Esophagus squamous epithelium (tissue), 5 donors: ENCODE measurements at regions not wholly inside any gene's neighbourhood (a gene's known extent, or its start where the extent isn't known, plus 50 kb on each side); places are given as distances from the start of the nearest gene placed in this dataset.
"Not testable (repeated sequence)": the region's sequence is repeated elsewhere in the genome, so short reads cannot be mapped to it uniquely, and the experiment has no call there.

ENCODE experiments used
- DNase-seq: peaks from one replicate; lab custom pipeline; 2025; lab: John Stamatoyannopoulos, UW
- H3K27ac ChIP-seq, 4 donors: fragments of 200-600 bp; sonication (generic); one replicate each; pipeline ENCODE4 v1.5.1; 2016 to 2019; ENCODE audit warnings: mild to moderate bottlenecking in 1 of 4
- H3K27me3 ChIP-seq, 4 donors: fragments of 200-600 bp; sonication (generic); 1 replicate in 3 of 4; 2 replicates in 1 of 4; pipeline versions ENCODE4 v1.5.1 to v1.6.0; 2017 to 2021; ENCODE audit warnings: antibody characterized with exemption in 1 of 4
- H3K36me3 ChIP-seq, 3 donors: fragments of 200-600 bp; sonication (generic); one replicate each; pipeline ENCODE4 v1.5.1; 2016 to 2019
- H3K4me1 ChIP-seq, 3 donors: fragments of 200-600 bp; sonication (generic); one replicate each; pipeline ENCODE4 v1.5.1; 2017 to 2019
- H3K4me3 ChIP-seq, 4 donors: fragments of 200-600 bp; sonication (generic); 1 replicate in 3 of 4; 2 replicates in 1 of 4; pipeline ENCODE4 v1.5.1; 2016 to 2019; ENCODE audit warnings: mild to moderate bottlenecking in 2 of 4, moderate library complexity in 1 of 4
- H3K9me3 ChIP-seq, 3 donors: fragments of 200-600 bp; sonication (generic); one replicate each; pipeline ENCODE4 v1.5.1; 2016 to 2019
- CTCF ChIP-seq, 6 experiments: fragments of 450-650 bp in 4 of 6; fragments of 200-600 bp in 2 of 6; sonication (generic) in 2 of 6; IDR thresholded peaks; one replicate each; pipeline ENCODE4 v1.5.1; 2016 to 2019; ENCODE audit warnings: antibody characterized with exemption in 6 of 6, mild to moderate bottlenecking in 4 of 6, moderate library complexity in 4 of 6
- POLR2A ChIP-seq, 4 donors: fragments of 450-650 bp; IDR thresholded peaks; one replicate each; pipeline ENCODE4 v1.6.1; 2017; ENCODE audit warnings: antibody characterized with exemption in 4 of 4, mild to moderate bottlenecking in 4 of 4, moderate library complexity in 3 of 4
- WGBS, 2 donors: methylation state at CpG; one replicate each; pipeline ENCODE4 v1.1.5; 2018; 5-methylcytosine and 5-hydroxymethylcytosine counted together
- intact Hi-C: fragments of 100-400 bp; cut with DNase I; formaldehyde crosslinking; loops from one replicate; pipeline ENCODE4 v1.15.0; 2022
- donor health status: DM: yes; HTN: yes; CAD: no.

DNA sequence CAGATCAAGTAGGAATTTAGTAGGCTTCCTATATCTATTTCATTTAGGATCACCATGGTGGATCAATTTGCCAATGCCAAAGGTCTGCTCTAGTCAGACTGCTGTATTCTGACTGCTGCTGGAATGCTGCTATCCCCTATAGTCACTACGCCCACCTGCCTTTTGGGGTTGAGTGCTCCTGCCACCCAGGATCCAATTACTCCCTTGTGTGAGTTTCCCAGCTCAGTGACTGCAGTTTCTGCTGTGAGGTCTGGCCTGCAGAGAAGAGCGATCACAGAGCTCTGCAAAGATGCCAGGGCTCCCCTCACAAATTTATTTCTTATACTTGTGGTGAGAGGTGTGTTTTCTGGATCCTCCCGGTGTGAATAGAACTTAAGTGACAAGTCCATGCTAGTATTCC is 88.1 kb upstream of the FOXI2 start:
- Histone ChIP-seq H3K27ac (no peak overlapping the region), H3K4me3 (no peak overlapping the region), H3K9me3 (no peaks in the 10 kb centered on the region), H3K4me1 (no peaks in the 10 kb centered on the region), H3K36me3 (no peaks in the 10 kb centered on the region), H3K27me3 (no peaks in the 10 kb centered on the region)
- intact Hi-C loops, result no loop called here
- no peak for DNase-seq
- TF ChIP-seq POLR2A (IDR thresholded peaks at IDR 0.05), result no peak
- no peak for TF ChIP-seq CTCF (IDR thresholded peaks at IDR 0.05)
- 62 to 75% methylated on average over 2 to 3 of the region's 3 CpGs for WGBS, 2 donors

- intact Hi-C loops, result no loop called here
- DNase-seq, result no peak
- Histone ChIP-seq H3K27ac (no peak overlapping the region), H3K27me3 (no peaks in the 10 kb centered on the region), H3K9me3 (no peaks in the 10 kb centered on the region), H3K36me3 (no peaks in the 10 kb centered on the region), H3K4me3 (no peak overlapping the region), H3K4me1 (no peaks in the 10 kb centered on the region)
- TF ChIP-seq POLR2A (IDR thresholded peaks at IDR 0.05) (no peak), CTCF (IDR thresholded peaks at IDR 0.05) (peak in 1 of 6 experiments; percentile 6)
- WGBS, 2 donors, result 44 to 52% methylated on average over 4 to 5 of the region's 6 CpGs
These were observed 87.3 kb upstream of the FOXI2 start for GRCh38 chr10:127649642-127650041.

- Histone ChIP-seq H3K9me3 (no peaks in the 10 kb centered on the region), H3K36me3 (no peaks in the 10 kb centered on the region), H3K27ac (no peak overlapping the region), H3K4me3 (no peak overlapping the region), H3K4me1 (no peaks in the 10 kb centered on the region), H3K27me3 (peaks cover 0 to 6% (median 0%) of the 10 kb centered on the region in 4 donors)
- 28 to 60% methylated on average over 1 of the region's 1 CpG for WGBS, 2 donors
- TF ChIP-seq CTCF (IDR thresholded peaks at IDR 0.05), result no peak
- no peak for TF ChIP-seq POLR2A (IDR thresholded peaks at IDR 0.05)
- no peak for DNase-seq
- intact Hi-C loops, result no loop called here
These were observed 79.9 kb upstream of the FOXI2 start for GRCh38 chr10:127657056-127657455.

- DNase-seq, H3K27me3 ChIP-seq, H3K9me3 ChIP-seq, H3K36me3 ChIP-seq, intact Hi-C loops, H3K27ac ChIP-seq, H3K4me1 ChIP-seq, H3K4me3 ChIP-seq: not testable (repeated sequence)
- WGBS, 2 donors, result 16 to 18% methylated on average over 3 of the region's 3 CpGs
These were observed 60.6 kb upstream of the FOXI2 start for GRCh38 chr10:127676430-127676829.

- 46 to 73% methylated on average over 8 of the region's 8 CpGs for WGBS, 2 donors
- intact Hi-C loops, result no loop called here
- no peaks in the 10 kb centered on the region for H3K4me1 ChIP-seq
These were observed 58.9 kb upstream of the FOXI2 start for GRCh38 chr10:127678091-127678490.

More at GRCh38 chr10:127678091-127678490, 58.9 kb upstream of the FOXI2 start:
- DNase-seq, result no peak
- H3K27me3 ChIP-seq, result no peaks in the 10 kb centered on the region
- H3K9me3 ChIP-seq, result no peaks in the 10 kb centered on the region
- H3K4me3 ChIP-seq, result no peak overlapping the region
- H3K36me3 ChIP-seq, result no peaks in the 10 kb centered on the region
- no peak overlapping the region for H3K27ac ChIP-seq
- no peak for TF ChIP-seq POLR2A (IDR thresholded peaks at IDR 0.05)
- TF ChIP-seq CTCF (IDR thresholded peaks at IDR 0.05), result no peak
